AG04449 (cell line): ENCODE measurements at regions not wholly inside any gene's neighbourhood (a gene's known extent, or its start where the extent isn't known, plus 50 kb on each side); places are given as distances from the start of the nearest gene placed in this dataset.

Source experiments
- CTCF ChIA-PET: fragments of 350-600 bp; formaldehyde crosslinking; extraction: SDS; loops from one replicate; lab custom pipeline; 2021; ENCODE audit warnings: antibody characterized with exemption; lab: Yijun Ruan, JAX
- POLR2A ChIA-PET: fragments of 400-600, 350-600 bp; formaldehyde crosslinking; extraction: SDS; loops from one replicate; lab custom pipeline; 2020; ENCODE audit warnings: antibody characterized with exemption, inconsistent platforms; lab: Yijun Ruan, JAX
- DNase-seq: peaks from one replicate; pipeline ENCODE4 v3.0.0-alpha.2; 2010; ENCODE audit warnings: low read depth, low spot score
- H3K4me3 ChIP-seq: 2 replicates; pipeline ENCODE4 v1.5.1; 2011; ENCODE audit warnings: low read depth, mild to moderate bottlenecking, control low read depth, low read length
- CTCF ChIP-seq: IDR thresholded peaks from one replicate; pipeline ENCODE4 v1.5.1; 2011; ENCODE audit warnings: mild to moderate bottlenecking, moderate library complexity, low read length, control low read depth, inconsistent platforms; ENCODE audit not compliant: insufficient read depth; ENCODE audit errors: missing control alignments

DNA sequence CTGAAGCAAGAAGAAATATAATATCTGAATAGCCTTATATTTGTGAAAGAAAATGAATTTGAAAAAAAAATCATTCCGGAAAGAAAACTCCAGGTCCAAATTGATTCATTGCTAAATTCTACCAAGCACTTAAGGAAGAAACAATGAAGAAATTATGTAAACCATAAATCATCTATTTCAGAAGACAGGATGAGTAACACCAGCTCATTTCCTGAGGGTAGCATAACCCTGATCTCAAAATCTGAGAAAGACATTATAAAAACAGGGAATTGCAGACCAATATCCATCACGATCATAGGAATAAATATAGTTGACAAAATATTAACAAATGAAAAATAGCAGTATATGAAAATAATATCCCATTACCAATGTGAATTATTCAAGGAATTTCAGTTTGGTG is 70.1 kb upstream of the RAB18 start:
- no peak overlapping the region for H3K4me3 ChIP-seq
- POLR2A ChIA-PET: no interaction called here
- CTCF ChIA-PET: interaction anchor here (0.7 kb wide), 1 partner anchor 9 kb away, joined by 3 read pairs; no protein-coding TSS in a partner anchor
- no peak for TF ChIP-seq CTCF
- DNase-seq: no peak

- no peak for DNase-seq
- POLR2A ChIA-PET: no interaction called here
- H3K4me3 ChIP-seq: no peak overlapping the region
- TF ChIP-seq CTCF: no peak
- CTCF ChIA-PET: no interaction called here
Observed at GRCh38 chr10:27426948-27427467, 77.1 kb upstream of the RAB18 start.

DNA sequence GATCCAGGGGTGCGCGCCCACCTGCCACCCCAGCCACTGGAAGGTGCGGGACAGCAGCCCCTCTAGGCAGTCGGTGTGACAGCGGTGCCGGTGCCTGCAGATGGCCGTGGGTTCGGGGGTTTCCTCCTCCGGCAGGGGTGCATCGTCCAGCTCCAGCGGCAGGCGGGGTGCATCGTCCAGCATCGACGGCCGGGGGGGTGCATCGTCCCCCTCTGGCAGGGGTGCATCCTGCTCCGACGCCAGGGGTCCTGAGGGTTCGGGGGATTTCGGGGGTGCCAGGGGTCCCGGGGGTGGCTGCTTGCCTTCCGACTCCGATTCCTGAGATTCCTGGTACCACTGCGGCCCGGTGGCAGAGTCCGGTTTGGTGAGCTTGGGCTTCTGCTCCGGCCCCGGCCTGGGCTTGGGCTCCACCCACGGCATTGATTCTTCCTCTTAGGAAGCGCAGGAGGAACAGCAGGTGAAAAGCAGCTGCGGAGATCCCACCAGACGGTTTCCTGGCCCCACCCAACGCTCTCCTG is 90.2 kb upstream of the RAB18 start:
- CTCF ChIA-PET: no interaction called here
- POLR2A ChIA-PET: no interaction called here
- TF ChIP-seq CTCF: no peak
- DNase-seq: no peak
- H3K4me3 ChIP-seq: no peak overlapping the region

- ChIA-PET POLR2A (no interaction called here), CTCF (no interaction called here)
- TF ChIP-seq CTCF: no peak
- H3K4me3 ChIP-seq: no peak overlapping the region
- no peak for DNase-seq
Observed at GRCh38 chr10:27413387-27413786, 90.7 kb upstream of the RAB18 start.

DNA sequence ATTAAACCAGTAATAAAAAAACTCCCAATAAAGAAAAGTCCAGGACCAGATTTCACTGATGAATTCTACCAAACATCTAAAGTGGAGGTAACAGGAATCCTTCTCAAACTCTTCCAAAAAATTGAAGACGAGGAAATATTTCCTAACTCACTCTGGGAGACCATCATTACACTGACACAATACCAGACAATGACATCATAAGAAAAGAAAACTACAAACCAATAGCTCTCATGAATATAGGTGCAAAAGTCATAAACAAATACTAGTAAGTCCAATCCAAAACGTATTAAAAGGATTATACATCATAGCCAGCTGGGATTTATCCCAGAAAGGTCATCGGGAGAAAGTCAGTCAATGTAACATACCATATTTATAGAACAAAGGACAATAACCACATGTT is 94.0 kb upstream of the RAB18 start:
- CTCF ChIA-PET: no interaction called here
- POLR2A ChIA-PET: no interaction called here
- no peak overlapping the region for H3K4me3 ChIP-seq
- no peak for TF ChIP-seq CTCF
- DNase-seq: no peak

GRCh38 chr10:27407271-27407670 is 96.8 kb upstream of the RAB18 start:
- no peak for TF ChIP-seq CTCF
- ChIA-PET CTCF (no interaction called here), POLR2A (no interaction called here)
- no peak overlapping the region for H3K4me3 ChIP-seq
- no peak for DNase-seq
